ENCODE measurements at regions not wholly inside any gene's neighbourhood (a gene's known extent, or its start where the extent isn't known, plus 50 kb on each side); places are given as distances from the start of the nearest gene placed in this dataset.

DNA sequence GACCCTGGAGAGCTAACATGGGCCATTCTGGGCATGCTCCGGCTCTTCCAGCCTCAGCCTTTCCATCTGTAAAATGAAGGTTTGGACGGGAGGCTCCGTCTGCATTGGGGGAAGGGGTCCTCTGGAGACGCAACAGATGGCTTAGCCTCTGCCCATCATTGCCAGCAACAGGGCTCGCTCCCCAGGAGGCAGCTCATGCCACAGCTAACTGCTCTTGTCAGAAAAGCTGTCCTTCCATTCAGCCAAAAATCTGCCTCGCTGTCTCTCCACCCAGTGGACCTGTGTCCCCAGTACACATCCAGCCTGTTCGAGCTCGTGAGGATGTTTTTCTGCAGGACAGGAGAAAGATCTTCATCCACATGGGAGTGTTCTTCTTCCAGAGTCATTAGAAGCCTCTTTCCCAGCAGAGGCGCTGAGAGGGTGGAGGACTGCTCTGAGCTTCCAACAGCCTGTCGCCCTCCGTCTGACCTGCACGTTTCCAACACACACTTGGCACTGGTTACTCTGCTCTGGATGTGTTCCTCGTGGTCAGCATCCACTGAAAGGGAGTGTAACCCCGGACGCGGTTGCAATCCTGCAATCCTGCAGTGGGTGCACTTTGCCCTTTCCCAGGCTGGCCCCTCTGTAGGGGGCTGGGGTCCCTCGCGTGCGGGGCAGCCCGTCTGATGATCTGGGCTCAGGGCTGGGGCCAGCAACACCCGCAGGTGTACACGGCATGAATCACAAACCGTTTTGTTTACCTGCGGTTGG, 1340.9 kb downstream of the TBC1D22A start:
- DNase-seq (ENCODE audit: low spot score): no peak

DNA sequence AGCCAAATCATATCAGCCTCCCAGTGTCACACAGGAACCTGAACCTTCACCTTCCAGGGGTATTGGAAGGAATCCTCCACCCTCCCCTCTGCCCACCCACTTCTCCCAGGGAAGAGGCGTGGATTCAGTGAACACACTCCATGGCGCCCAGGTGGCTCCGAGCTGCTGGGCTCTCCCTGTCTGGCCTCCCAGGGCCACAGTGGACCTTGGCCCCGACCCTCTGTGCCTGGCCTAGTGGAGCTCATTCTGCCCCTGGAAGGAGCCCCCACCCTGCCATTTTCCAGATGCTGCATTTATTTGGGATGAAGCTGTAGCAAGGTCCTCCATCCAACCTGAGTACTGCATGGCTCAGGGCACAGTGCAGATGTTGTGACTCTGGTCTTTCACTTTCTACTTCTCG, 1340.1 kb downstream of the TBC1D22A start:
- no peak for DNase-seq (ENCODE audit: low spot score)

DNA sequence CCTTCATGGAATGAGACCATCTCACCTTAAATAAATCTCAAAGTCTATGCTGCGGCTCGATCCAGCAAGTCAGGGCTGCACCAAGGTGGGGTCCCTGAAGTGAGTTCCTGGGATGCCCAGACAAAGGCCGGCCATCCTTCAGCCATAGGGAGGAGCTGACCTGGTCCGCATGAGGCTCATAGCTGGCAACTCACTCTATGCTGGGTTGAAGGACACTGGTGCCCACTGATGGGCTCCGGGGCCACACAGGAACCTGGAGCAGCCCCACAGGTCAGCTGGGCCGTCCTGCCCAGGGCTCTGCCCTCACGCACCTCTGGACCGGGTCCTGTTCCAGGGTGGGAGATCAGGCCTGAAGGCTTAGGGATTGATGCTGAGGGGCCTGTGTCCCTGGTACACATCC, 1339.3 kb downstream of the TBC1D22A start:
- DNase-seq (ENCODE audit: low spot score): no peak

DNA sequence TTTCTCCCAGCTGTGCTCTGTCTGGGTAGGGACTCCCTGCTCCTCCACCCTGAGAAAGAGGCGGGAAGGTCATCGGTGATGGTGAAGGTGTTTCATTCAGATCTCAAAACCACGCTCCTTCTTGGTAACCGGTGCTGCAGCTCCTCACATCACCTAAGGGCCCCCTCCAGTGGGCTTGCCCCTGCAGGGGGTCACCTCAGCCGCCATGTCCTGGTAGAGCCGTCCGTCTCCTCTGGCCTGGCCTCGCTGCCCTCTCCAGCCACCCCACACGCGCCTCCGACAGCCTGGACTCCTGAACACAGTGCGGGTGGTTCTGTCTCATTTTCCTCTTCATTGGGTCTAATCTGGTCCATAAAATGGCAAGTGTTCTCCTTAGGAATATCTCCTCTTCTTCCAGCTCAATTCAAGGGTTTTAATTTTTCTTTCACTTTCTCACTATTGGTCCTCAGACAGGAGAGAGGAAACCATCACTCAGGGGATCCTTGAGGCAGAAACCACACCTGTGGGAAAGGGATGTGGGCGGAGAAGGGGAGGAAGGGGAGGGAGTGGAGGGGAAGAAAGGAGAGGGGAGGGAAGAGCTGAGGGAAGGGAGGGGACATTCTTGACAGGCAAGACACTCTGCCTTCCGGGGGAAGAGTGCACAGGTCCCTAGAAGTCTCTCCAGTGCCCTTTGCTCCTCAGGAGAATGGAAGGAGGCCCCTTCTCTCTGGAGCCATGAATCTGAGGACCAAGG, 1338.4 kb downstream of the TBC1D22A start:
- no peak for DNase-seq (ENCODE audit: low spot score)

DNA sequence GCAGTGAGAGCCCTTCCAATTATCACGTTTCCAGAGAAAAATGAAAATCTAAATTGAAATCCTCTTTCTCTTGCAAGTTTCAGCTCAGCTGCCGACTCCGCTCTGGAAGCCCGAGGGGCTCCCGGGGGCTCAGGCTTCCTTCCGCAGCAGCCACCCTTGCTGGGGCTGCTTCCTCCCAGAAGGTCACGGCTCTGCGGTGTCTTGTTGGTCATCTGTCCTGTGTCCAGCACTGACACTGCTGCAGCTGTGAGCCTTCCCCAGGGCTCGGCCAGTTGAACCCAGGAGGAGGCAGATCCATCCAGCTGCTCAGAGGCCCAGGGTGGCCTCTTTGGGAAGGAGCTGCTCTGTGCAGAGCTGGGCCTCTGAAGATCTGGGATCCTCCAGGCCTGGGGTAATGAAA, 1337.2 kb downstream of the TBC1D22A start:
- DNase-seq (ENCODE audit: low spot score): no peak

DNA sequence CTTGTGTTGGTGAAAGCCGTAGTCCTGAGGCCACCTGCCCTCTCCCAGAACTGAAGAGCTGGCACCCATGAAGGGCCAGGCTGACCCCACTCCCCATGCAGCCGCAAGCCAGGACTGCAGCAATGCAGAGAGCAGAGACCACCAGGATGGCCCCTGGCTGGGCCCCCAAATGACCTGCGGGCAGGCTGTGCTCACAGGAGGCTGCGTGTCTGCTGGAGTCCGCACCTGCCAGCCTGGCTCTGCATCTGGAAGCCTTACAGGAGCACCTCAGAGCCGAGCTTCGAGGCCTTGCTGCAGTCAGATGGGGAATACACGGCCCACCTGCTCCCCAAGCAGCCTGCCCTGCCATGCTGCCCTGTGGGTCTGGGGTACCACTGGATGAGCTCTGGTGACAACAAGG, 1336.8 kb downstream of the TBC1D22A start:
- no peak for DNase-seq (ENCODE audit: low spot score)

DNA sequence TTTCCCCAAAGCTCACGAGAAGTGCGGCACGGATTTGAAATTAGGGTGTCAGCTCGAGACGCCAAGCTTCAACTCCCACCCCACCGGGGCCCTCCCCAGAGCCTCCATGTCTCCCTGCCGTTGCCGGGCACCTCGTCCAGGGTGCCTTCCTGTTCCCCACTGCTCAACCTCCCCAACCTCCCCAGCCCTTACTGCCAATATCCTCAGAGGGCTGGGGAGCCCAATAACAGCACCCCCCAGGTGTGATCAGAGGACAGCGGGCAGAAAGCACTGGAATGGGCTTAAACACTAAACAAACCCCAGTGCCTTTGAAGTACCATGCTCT, 1336.4 kb downstream of the TBC1D22A start:
- no peak for DNase-seq (ENCODE audit: low spot score)

DNA sequence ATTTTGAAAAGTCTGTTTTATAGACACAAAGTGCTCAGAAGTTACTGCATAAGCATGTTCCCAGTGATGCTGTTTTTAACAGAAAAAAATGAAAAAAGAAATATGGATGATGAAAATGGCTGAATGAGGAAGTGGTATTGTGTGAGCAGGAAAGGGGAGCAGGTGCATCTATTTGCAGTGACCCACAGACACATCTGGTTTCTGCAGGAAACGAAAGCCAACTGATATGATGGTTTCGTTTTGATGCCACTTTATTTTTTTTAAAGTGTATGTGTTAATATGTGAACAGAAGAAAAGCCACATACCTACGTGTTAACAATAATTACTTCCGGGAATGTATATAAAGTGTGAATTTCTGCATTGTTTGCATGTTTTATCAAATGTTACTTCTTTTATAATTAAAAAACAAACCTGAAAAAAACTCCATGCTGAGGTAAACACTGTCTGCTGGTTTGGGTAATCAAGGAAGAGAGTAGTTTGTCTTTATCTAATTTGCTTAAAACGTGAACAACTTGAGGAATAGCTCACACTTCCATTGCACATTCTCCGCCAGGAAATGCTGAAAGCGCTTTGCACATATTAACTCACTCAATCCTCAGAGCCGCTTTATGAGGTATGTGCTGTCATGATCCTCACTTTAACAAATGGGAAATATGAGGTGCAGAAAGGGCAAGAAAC, 1335.9 kb downstream of the TBC1D22A start:
- DNase-seq (ENCODE audit: low spot score): no peak

DNA sequence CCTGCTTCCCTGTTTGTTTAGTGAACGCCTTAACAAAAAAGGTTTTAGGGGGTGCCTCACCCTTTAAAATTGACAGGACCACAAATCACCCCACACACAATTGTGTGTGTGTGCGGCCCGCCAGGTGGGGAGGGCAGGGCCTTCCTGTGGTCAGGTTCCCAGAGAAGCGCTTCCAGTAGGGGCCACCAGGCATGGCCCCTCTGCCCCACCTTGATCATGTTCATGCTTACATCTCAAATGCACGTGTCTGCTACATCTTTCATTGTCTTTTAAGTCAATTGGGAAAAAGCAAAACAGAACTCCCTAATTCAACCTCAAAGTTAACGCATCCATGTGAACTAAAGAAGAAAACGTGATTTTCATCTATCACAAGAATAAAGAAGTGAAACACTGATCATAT, 1335.3 kb downstream of the TBC1D22A start:
- DNase-seq (ENCODE audit: low spot score): no peak

DNA sequence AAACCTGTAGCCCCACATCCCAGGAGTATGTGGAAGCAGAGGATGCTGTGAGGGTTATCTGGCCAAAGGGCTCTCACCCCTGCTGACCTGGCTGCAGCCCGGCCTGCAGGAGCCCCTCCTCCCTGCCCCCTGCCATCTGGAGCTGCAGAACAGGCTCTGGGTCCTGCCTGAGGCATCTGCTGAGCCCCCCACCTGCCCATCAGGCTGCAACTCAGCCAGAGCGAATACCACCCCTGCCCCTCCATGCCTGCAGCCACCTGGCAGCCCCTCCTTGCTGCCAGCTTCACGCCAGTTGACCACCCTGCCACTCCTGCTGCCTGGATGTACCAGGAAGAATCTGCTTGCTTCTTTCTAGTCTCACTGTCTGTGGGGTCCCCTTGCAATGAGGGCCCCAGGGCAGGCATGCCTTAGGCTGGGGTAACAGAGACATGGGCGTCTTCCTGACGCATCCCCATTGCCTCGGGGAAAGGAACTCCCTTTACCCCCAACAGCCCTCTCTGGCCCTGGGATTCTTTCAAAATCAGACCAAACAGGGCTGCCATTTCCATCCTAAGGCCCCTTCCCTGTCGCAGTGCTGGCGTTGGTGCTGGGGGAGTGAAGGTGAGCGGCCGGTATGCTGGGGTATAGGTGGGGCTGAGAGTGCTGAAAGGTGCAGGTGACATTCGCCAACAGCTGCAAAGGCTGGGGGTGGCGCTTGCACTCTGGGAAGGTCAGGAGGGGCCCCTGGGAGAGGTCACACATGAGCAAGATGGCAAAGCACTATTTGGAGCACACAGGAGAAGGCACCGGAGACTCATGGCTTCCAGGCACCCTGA, 1334.6 kb downstream of the TBC1D22A start:
- no peak for DNase-seq (ENCODE audit: low spot score)

DNA sequence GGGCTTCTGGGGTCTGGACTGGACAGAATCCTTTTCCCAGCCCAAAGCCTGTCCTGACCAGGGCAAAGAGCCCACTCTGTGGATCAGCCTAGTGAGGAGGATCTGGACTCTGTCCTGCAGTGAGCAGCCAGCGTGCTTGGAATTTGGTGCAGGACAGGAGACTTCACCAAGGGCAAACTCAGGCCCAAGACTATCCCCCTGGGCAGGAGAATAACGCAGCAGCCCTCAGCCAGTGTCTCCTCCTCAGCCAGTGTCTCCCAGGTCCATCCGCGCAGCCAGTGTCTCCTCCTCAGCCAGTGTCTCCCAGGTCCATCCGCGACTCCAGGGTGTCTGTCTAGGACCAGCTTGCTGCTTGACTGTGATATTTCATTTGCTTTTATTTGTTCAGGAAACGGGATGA, 1334.0 kb downstream of the TBC1D22A start:
- DNase-seq (ENCODE audit: low spot score): no peak

DNA sequence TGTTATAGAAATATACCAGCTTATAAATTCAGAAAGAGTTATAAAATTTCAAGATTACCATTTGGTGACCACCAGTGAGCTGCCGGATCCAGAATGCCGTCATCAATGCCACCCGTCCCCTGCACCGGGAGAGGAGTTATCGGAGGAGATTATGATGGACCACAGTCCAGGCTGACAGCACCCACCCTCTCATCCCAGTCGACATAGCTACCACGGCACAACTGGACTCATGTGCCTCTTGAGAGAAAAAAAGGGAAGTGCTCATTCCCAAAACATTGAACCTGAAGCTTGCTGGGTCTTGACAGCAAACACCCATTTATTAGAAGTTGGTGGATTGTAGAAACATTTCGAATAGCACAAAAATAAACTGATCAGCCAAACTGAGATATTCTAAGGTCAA, 1331.5 kb downstream of the TBC1D22A start:
- no peak for DNase-seq (ENCODE audit: low spot score)

DNA sequence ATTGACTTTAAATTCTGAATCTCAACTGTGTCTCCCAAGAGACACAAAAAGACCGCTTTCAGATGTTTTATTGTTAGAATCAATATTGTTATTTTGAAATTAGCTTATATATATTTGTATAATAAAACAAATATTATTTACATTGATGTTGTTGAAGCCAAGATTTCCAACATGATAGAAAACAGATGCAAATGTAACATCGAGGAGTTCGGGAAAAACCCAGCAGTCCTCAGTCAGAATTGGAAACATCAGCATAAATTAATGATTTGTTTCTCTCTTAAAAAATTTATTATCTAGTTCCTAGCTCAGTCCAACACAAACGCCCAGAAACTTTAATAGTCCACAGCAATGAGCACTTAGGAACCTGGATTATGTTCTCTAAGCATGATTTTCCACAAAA, 1330.4 kb downstream of the TBC1D22A start:
- DNase-seq (ENCODE audit: low spot score): no peak

DNA sequence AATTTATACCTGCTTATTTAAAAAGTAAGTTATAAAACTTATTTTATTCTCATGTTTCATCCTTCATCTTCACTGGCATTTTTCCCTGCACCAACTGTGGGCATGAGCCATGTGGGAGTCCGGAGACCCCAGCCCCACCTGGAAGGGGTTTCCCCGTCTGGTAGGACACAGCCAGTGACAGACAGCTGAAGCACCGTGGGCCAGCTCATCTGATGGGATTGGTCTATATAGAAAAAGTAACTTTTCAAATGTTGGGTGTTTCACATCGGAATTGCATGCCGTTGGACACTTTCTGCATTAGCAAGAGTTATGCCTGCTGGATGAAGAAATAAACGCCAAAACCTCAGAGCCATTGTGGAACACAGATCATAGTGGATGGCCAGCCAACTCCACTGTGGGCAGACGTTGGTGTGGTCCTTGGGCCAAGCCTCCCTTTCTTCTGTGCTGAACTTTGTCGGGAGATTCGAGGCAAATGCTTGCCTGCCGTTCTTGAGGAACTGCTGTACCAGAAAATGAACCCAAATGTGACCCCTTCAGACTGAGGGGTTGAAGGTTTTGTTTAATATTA, 1329.3 kb downstream of the TBC1D22A start:
- DNase-seq (ENCODE audit: low spot score): no peak

DNA sequence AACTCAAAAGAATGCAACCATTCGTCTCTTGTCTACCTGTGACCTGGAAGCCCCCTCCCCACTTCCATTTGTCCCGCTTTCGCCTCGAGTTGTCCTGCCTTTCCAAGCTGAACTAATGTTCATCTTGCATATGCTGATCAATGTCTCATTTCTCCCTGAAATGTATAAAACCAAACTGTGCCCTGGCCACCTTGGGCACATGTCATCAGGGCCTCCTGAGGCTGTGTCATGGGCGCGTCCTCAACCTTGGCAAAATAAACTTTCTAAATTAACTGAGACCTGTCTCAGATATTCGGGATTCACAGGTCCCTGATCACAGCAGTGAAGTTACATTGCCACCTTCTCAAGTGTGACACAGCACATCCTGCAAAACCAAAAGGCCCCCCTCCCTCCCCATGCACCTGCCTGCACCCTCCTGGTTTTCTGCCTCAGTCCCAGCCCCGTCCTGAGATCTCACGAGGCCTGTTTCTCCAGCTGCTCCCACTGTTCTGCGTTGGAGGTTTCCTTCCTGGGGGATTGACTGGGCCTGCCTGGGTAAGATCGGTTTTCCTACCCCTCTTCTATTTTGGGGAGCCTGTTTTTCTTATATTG, 1328.7 kb downstream of the TBC1D22A start:
- no peak for DNase-seq (ENCODE audit: low spot score)

DNA sequence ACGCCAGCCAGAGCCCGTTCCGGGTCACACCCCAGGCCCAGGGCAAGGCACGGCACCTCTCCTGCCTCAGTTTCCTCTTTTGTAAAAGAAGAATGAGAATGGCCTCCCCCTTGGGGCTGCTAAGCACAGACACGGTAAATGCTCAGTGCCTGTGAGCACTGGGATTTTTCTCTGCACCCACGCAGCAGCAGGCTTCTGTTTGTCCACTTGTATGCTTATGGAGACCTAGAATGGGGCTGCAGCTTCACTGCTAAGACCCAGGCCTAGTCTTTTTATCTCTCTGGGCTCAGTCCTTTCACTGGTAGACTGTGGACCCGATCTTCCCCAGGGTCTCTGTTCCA, 1327.9 kb downstream of the TBC1D22A start:
- DNase-seq (ENCODE audit: low spot score): no peak

DNA sequence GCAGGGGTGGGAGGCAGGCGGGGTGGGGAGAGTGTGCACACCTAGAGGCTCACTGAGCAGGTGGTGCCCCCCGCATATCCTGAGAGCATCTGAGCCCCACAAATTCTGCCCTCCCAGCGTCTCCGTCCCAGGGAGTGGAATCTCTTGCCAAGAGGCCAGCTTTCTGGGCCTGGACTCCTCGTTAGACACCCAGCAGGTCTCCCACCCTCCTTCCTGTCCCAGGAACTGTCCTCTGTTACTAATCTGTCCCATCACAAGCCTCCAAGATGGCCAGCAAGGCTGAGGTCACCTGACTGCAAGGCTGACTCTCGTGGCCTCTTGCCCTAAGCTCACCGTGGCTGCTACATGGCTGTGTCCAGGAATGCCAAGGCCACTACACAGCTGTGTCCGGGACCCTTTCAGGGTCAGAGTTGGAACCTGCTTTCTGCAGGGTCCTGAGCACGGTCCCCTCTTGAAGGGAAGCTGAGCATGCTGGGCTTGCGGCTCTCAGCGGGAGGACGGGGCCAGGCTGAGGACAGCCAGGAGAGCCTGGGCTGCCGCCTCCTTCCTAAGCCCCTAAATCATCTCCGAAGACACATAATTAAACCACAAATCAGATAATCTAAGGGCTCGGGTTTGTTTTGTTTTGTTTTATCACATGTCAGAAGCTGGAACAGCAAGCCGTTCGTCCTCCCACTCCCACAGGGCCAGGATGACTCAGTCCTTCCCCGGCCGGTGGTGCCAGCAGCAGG, 1327.3 kb downstream of the TBC1D22A start:
- no peak for DNase-seq (ENCODE audit: low spot score)

DNA sequence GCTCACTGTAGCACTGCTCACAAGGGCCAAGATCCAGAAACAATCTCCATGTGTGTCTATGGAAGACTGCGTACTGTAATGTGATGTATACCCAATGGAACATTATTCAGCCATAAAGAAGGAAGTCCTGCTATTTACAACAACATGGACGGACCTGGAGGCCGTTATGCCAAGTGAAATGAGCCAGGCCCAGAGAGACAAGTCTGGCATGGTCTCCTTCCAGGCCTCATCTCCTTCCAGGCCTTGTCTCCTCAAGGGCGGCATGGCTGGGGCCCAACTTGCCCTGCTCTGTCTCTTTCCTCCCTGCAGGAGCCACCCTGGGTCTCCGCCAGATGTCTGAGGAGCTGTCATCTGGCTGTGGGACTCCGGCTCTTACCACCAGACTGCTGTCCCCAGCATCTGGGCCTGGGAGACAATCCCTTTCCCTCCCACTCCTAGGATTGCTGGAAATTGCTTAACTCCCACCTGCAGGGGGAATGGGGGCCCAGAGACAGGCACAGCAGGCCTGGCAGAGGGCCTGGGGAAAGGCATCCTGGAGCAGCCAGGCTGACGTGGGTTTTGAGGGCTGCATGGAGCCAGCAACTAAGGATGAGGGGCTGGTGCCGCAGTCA, 1326.6 kb downstream of the TBC1D22A start:
- DNase-seq (ENCODE audit: low spot score): no peak

DNA sequence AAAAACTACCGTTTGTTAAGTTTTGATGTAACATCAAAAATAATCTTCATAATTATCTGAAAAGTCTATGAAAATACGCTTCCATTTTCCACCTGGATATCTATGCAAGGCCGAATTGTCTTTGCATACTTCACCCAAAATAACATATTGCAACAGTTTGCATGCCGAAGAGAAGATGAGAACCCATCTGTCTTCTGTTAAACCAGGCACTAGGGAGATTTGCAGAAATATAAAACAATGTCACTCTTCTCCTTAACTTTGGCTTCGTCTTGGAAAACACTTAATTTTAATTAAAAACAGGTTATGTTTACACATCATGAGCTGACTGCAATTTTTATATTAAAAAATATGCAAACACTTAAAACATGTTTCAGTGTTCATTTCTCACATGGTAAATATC, 1325.8 kb downstream of the TBC1D22A start:
- no peak for DNase-seq (ENCODE audit: low spot score)

DNA sequence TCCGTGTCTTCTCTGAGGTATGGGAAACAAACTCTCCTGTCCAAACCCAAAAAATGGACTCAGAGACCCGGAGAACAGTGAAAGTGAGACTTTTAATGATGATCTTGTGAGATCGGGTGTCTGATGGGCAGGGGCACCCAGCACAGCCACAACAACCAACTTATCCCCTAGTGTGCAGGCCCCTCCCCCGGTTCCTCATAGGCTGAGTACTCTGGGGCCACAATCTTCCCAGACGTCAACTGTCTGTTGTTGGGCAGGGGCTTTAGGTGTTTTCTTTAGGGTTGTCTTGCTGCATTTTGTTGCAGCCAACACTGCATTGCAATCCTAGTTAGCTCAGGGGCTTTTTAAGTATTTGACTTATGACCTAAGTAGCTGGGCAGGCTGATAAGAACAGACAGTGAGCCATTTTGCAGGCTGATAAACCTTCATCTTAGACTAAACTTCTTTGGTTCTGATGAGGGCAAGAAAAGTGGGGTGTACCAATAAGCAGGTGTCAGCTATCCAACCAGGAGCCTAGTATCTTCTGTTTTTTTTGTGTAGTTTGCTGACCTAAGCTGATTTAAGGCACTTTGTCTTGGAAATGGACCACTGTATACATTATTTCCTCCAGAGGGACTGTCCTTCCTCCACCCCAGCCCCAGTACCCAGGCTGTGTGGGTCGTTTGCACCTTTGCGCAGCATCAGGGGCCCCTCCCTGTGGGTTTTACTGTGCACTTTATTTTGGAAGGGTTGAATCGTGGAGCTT, 1323.6 kb downstream of the TBC1D22A start:
- no peak for DNase-seq (ENCODE audit: low spot score)

Data from HT-29 (cell line).